Hepatic stellate cell (primary cell): ENCODE measurements at regions not wholly inside any gene's neighbourhood (a gene's known extent, or its start where the extent isn't known, plus 50 kb on each side); places are given as distances from the start of the nearest gene placed in this dataset.

Source experiments
- DNase-seq: peaks from one replicate; pipeline ENCODE4 v3.0.0; 2011; ENCODE audit warnings: low spot score

- DNase-seq, result no peak
These were observed 211.2 kb upstream of the RSPO3 start for GRCh38 chr6:126907312-126907711.

GRCh38 chr6:126907996-126908395, 210.5 kb upstream of the RSPO3 start:
- no peak for DNase-seq

GRCh38 chr6:126909493-126909892, 209.0 kb upstream of the RSPO3 start:
- no peak for DNase-seq

GRCh38 chr6:126913651-126914050, 204.8 kb upstream of the RSPO3 start:
- no peak for DNase-seq

GRCh38 chr6:126914172-126914571, 204.3 kb upstream of the RSPO3 start:
- no peak for DNase-seq

- no peak for DNase-seq
These were observed 203.7 kb upstream of the RSPO3 start for GRCh38 chr6:126914801-126915200.

GRCh38 chr6:126919947-126920346, 198.5 kb upstream of the RSPO3 start:
- DNase-seq, result peak; percentile 14

GRCh38 chr6:126923807-126924206, 194.7 kb upstream of the RSPO3 start:
- DNase-seq, result no peak

- no peak for DNase-seq
These were observed 191.5 kb upstream of the RSPO3 start for GRCh38 chr6:126926926-126927325.

GRCh38 chr6:126927841-126928240, 190.6 kb upstream of the RSPO3 start:
- DNase-seq, result no peak

GRCh38 chr6:126937426-126937825, 181.0 kb upstream of the RSPO3 start:
- no peak for DNase-seq

- DNase-seq, result no peak
These were observed 178.7 kb upstream of the RSPO3 start for GRCh38 chr6:126939784-126940183.

GRCh38 chr6:126941751-126942150, 176.7 kb upstream of the RSPO3 start:
- DNase-seq, result no peak

- DNase-seq, result no peak
These were observed 174.0 kb upstream of the RSPO3 start for GRCh38 chr6:126944512-126944911.

GRCh38 chr6:126945150-126945685, 173.3 kb upstream of the RSPO3 start:
- no peak for DNase-seq

GRCh38 chr6:126945812-126946360, 172.6 kb upstream of the RSPO3 start:
- no peak for DNase-seq

- no peak for DNase-seq
These were observed 171.4 kb upstream of the RSPO3 start for GRCh38 chr6:126947070-126947469.

GRCh38 chr6:126949786-126950185, 168.7 kb upstream of the RSPO3 start:
- no peak for DNase-seq

- DNase-seq, result no peak
These were observed 162.8 kb upstream of the RSPO3 start for GRCh38 chr6:126955621-126956020.

GRCh38 chr6:126957721-126958120, 160.8 kb upstream of the RSPO3 start:
- no peak for DNase-seq

GRCh38 chr6:126959765-126960164, 158.7 kb upstream of the RSPO3 start:
- no peak for DNase-seq

GRCh38 chr6:126963077-126963809, 155.2 kb upstream of the RSPO3 start:
- DNase-seq, result no peak

- DNase-seq, result no peak
These were observed 151.0 kb upstream of the RSPO3 start for GRCh38 chr6:126967296-126968005.
